ENCODE measurements at regions not wholly inside any gene's neighbourhood (a gene's known extent, or its start where the extent isn't known, plus 50 kb on each side); places are given as distances from the start of the nearest gene placed in this dataset.

DNA sequence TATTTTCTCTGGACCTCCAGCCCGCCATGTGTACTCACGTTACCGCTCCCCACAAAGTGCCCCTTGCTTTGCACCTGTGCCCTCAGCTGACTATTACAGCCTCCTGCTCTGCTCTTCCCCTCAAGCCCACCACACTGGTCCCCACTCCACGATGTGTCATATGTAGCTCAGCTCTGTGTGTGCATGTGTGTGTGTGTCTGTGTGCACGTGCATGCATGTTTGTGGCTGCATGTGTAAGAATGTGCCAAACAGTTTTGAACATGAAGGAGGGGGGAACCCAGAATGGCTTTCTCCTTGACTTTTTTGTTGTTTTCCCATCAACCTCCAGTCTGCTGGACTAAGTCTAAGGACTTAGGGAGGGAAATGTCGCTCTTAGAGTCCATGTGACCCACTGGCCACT lies 54.8 kb upstream of the BTRC start:
- no peak for DNase-seq

DNA sequence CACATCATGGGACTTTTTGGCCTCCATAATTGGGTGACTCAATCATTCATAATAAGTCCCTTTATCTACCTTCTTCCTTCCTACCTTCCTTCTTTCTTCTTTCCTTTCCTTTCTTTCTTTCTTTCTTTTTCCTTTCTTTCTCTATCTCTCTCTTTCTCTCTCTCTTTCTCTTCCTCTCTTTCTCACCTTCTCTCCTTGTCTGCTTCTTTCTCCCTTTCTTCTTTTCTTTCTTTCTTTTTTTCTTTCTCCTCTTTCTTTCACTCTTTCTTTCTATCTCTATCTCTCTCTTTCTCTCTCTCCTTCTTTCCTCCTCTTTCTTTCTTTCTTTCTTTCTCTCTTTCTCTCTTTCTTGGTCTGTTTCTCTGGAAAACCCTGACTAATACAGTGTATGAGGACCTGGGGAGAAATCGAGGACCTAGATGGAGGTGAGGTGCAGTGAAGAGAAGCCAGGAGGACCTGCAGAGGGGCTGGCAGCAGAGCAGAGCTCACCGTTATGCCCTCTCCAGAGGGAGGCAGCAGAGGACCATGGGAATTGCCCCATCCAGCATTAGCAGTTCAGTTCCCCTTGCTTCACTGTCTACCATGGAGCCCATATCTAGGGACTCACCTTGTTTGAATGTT lies 52.7 kb upstream of the BTRC start:
- no peak for DNase-seq

- DNase-seq = no peak
Measured at GRCh38 chr10:101303087-101303703, 50.8 kb upstream of the BTRC start.

All from NCI-H1092 (cell line).